Ectodermal cell (in vitro differentiated cells): ENCODE measurements at regions not wholly inside any gene's neighbourhood (a gene's known extent, or its start where the extent isn't known, plus 50 kb on each side); places are given as distances from the start of the nearest gene placed in this dataset.

Experiments
- H3K27ac ChIP-seq: 2 replicates; pipeline ENCODE4 v1.7.0; 2013; ENCODE audit warnings: mild to moderate bottlenecking, low read depth, low read length; ENCODE audit not compliant: insufficient read depth, poor library complexity, severe bottlenecking
- H3K27me3 ChIP-seq: 2 replicates; pipeline ENCODE4 v1.7.0; 2013; ENCODE audit warnings: mild to moderate bottlenecking, low read length; ENCODE audit not compliant: insufficient read depth, control insufficient read depth, poor library complexity, severe bottlenecking
- H3K36me3 ChIP-seq: one replicate; pipeline ENCODE4 v1.7.0; 2013; ENCODE audit warnings: low read length; ENCODE audit not compliant: control insufficient read depth, insufficient read depth
- H3K4me1 ChIP-seq: one replicate; pipeline ENCODE4 v1.7.0; 2013; ENCODE audit warnings: low read length; ENCODE audit not compliant: control insufficient read depth, insufficient read depth
- H3K4me3 ChIP-seq: 2 replicates; pipeline ENCODE4 v1.7.0; 2013; ENCODE audit warnings: low read depth, low read length, control low read depth; ENCODE audit not compliant: insufficient read depth
- H3K9me3 ChIP-seq: 2 replicates; pipeline ENCODE4 v1.7.0; 2013; ENCODE audit warnings: mild to moderate bottlenecking, low read length, moderate library complexity; ENCODE audit not compliant: control insufficient read depth
- WGBS, 2 experiments: methylation state at CpG; one replicate each; pipeline ENCODE4 v1.1.7; 2013; ENCODE audit warnings: missing lambda C conversion rate in 2 of 2; 5-methylcytosine and 5-hydroxymethylcytosine counted together

DNA sequence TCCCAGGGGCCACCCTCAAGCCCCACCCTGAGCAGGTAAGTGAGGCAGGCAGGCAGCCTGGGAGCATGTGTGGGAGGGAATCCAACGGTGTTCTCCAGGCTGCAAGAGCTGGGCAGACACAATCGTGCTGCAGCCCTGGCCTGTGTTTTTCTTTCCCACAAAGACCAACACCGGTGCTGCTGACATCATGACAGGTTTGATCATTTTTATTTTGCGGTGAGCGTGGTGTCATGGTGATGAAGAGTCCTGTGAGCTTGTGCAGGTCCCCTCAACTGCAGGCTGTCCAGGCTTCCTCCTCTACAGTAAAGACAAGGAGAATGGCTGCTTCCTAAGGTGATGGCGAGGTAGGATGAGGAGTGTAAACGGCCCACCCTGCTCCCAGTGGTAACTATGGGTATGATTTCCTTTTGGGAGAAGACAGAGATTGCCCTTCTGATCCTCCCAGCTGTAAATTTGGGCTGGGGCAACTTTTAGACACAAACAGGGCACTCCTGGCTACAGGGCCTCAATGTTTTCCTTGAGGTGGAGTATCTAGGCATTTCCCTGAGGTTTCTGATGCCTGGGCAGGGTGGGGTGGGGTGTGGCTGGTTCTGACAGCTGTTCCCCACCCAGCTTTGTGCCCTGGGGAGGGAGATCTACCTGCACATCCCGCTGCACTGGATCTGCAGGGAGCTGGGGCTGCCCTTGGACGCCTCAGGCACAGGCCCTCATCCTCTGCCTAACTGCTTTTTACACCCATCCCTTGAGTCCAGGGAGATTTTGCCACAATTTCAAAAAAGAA lies 109.1 kb downstream of the VCPKMT start:
- 86 to 89% methylated on average over 9 of the region's 9 CpGs for WGBS, 2 experiments
- no peak overlapping the region for H3K27ac ChIP-seq

DNA sequence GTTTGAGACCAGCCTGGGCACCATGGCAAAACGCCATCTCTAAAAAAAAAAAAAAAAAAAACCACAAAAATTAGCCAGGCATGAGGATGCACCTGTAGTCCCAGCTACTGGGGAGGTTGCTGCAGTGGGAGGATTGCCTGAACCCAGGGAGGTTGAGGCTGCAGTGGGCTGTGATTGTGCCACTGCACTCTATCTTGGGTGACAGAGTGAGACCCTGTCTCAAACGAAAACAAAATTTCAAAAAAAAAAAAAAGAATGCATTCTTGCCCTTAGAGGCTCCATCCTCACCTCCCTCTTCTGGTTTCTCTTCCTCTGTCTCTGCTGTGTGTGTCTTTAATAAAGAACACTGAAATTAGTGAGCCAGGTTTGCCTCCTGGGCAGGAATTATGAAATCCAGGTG lies 107.8 kb downstream of the VCPKMT start:
- WGBS, 2 experiments: 85 to 86% methylated on average over 2 of the region's 2 CpGs
- H3K4me3 ChIP-seq: no peak overlapping the region
- H3K27ac ChIP-seq: no peak overlapping the region
- H3K4me1 ChIP-seq: no peaks in the 10 kb centered on the region
- H3K36me3 ChIP-seq: no peaks in the 10 kb centered on the region
- H3K27me3 ChIP-seq: peaks cover 22% of the 10 kb centered on the region
- no peaks in the 10 kb centered on the region for H3K9me3 ChIP-seq

More for the DNA sequence above, 109.1 kb downstream of the VCPKMT start:
- Histone ChIP-seq H3K4me3 (no peak overlapping the region), H3K36me3 (no peaks in the 10 kb centered on the region), H3K27me3 (peaks cover 34% of the 10 kb centered on the region), H3K9me3 (no peaks in the 10 kb centered on the region), H3K4me1 (no peaks in the 10 kb centered on the region)

DNA sequence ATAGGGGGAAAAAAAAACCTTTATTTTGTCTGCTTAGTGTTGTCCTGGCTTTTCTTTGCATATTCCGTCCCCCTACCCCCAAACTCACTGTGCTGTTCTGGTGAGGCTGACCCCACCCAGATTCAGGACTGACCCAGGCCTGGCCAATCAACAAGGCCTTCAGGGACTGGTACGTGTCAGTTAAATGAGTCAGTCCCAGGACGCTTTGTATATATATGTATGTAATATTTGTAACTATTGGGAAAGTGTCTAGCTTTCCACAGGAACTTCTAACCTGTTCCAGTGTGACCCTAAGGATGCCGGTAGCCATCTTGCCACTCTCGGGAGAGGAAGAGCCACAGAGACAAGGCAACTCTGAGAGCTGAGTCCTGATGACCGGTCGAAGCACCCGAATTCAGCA lies 107.4 kb downstream of the VCPKMT start:
- Histone ChIP-seq H3K27ac (no peak overlapping the region), H3K4me1 (no peaks in the 10 kb centered on the region), H3K9me3 (no peaks in the 10 kb centered on the region), H3K4me3 (no peak overlapping the region), H3K27me3 (peaks cover 18% of the 10 kb centered on the region), H3K36me3 (no peaks in the 10 kb centered on the region)
- 94% methylated on average over 8 of the region's 8 CpGs for WGBS, 2 experiments

DNA sequence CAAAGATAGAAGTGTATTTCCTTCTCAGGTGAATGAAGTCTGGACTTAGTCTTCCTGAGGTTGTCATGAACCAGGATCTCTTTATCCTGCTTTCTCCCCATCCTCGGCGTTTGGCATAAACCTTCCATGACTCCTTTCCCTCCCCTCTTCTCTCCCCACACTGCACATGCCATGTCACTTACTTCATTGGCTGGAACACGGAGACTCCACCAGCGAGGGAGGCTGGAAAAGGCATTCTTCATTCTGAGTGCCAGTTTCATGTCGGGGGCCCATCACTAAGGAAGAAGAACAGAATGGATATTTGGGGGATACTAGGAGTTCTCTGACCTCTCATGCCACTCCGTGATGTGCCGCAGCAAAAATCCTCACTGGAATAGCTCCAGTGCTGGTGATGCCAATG lies 105.6 kb downstream of the VCPKMT start:
- no peaks in the 10 kb centered on the region for H3K9me3 ChIP-seq
- H3K4me3 ChIP-seq: no peak overlapping the region
- H3K4me1 ChIP-seq: no peaks in the 10 kb centered on the region
- H3K36me3 ChIP-seq: no peaks in the 10 kb centered on the region
- H3K27me3 ChIP-seq: no peaks in the 10 kb centered on the region
- WGBS, 2 experiments: 92 to 93% methylated on average over 7 of the region's 7 CpGs
- H3K27ac ChIP-seq: no peak overlapping the region

DNA sequence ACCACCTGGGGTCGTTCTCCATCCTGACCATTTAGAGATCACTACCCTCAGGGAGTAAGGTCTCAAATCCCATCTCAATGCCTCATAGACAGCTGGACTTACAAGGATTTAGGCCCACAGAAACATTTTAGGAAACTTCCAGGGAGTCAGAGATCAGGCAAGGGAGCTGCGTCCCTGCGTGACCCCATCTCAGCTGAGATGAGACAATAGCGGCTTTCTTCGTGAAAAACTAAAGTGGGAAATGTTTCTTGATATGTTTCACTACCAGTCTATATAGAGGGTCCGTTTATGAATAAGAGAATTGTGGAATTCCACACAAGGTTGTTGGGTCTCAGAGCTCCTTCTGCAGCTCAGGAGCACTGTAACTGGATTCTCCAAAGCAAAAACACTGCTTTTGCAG lies 105.1 kb downstream of the VCPKMT start:
- 92 to 96% methylated on average over 6 of the region's 6 CpGs for WGBS, 2 experiments
- Histone ChIP-seq H3K9me3 (no peaks in the 10 kb centered on the region), H3K27ac (no peak overlapping the region), H3K4me1 (no peaks in the 10 kb centered on the region), H3K36me3 (no peaks in the 10 kb centered on the region), H3K4me3 (no peak overlapping the region), H3K27me3 (no peaks in the 10 kb centered on the region)

DNA sequence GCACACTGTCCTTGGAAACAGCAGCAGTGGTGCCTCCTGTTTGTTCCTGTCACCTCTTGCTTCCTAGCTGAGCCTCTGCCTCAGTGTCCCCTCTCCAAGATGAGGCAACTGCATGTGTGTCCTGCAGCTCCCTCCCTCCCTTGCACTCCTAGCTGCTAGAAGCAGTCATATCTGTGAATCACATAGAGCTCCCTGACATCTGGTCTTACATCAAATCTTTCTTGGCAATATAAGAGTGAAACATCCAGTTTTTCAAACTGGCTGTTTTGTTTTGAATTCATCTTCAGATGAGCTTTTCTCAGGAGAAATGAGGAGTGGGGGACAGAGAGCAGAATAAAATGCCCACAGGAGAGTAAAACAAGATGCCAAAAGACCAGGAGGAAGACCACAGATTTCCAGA lies 103.7 kb downstream of the VCPKMT start:
- no peaks in the 10 kb centered on the region for H3K4me1 ChIP-seq
- H3K27me3 ChIP-seq: no peaks in the 10 kb centered on the region
- no peak overlapping the region for H3K27ac ChIP-seq
- no peak overlapping the region for H3K4me3 ChIP-seq
- H3K9me3 ChIP-seq: no peaks in the 10 kb centered on the region
- H3K36me3 ChIP-seq: no peaks in the 10 kb centered on the region

DNA sequence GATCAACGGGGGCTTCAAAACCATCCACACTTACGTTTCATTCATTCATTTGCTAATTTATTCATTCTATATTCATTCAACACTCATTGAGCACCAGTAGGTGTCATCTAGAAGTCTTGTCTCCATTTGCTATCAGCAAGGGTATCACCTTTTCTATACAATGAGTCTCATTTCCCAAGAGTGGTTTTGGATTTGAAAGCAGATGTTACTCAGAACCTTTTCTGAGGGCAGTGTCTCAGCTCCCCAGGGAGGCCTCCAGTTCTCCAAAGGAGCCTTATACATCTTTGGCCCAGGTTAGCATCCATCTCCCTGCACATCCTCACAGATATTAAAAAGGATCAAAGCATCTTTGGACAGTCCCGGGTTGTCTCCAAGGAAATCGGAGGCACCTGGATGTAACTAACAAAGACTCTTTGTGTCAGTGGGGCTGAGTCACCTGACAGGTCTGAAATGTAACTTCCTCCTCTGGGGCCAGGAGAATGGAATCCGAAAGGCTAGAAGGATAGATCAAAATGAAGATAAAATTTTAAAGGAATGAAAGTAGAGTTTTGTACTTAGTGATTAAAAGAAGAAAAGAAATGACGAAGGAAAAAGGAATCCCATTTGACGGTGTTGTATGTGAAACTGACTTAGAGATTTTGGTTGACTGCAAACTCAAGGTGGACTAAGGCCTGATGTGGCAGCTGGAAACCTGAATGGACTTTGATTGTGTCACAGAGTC lies 103.0 kb downstream of the VCPKMT start:
- Histone ChIP-seq H3K27ac (no peak overlapping the region), H3K4me1 (no peaks in the 10 kb centered on the region), H3K36me3 (no peaks in the 10 kb centered on the region), H3K27me3 (no peaks in the 10 kb centered on the region), H3K9me3 (no peaks in the 10 kb centered on the region), H3K4me3 (no peak overlapping the region)
- WGBS, 2 experiments: 89 to 93% methylated on average over 7 of the region's 7 CpGs

DNA sequence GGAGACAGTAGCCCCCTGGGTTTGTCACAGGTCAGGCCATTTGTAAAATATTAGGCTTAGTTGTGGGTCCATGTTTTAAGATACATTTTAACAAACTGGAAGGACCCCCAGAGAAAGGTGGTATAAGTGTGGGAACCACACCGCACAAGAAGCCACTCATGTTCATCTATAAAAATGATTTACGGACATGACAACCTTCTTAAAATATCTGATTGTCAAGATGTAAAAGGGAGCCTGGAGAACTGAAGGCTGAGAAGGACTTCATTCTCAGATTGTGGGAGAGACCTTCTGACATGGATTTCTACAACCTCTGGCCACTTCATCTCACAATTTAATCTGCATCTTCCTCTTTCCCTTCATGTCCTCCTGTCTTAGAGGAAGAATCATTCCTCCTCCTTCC lies 102.4 kb downstream of the VCPKMT start:
- Histone ChIP-seq H3K36me3 (no peaks in the 10 kb centered on the region), H3K4me1 (no peaks in the 10 kb centered on the region), H3K27ac (no peak overlapping the region), H3K27me3 (no peaks in the 10 kb centered on the region), H3K9me3 (no peaks in the 10 kb centered on the region), H3K4me3 (no peak overlapping the region)
- 93 to 100% methylated on average over 1 to 2 of the region's 2 CpGs for WGBS, 2 experiments

DNA sequence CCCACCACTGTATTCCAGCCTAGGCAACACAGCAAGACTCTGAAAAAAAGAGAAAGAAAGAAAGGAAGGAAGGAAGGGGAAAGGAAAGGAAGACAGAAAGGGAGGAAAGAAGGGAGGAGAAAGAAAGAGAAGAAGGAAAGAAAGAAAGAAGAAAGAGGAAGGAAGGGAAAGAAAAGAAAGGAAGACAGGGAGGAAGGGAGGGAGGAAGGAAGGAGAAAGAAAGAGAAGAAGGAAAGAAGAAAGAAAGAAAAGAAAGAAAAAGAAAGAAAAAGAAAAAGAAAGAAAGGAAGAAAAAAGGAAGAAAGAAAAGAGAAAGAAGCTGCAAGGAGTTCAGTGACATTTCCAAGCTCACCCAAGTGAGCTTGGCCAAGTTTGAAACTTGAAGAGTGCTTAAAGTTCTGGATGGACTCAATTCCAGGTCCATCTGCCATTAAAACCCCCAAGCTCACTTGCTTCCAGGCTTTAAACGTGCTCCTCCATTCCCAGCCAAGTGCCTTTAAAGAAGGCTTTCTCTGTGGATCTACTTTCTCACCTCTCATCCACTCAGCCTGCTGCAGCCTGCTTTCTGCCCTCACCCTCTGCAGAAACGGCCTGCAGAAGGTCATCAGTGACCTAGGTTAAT lies 101.5 kb downstream of the VCPKMT start:
- Histone ChIP-seq H3K4me3 (no peak overlapping the region), H3K27ac (no peak overlapping the region), H3K9me3 (no peaks in the 10 kb centered on the region), H3K4me1 (no peaks in the 10 kb centered on the region), H3K27me3 (no peaks in the 10 kb centered on the region), H3K36me3 (no peaks in the 10 kb centered on the region)
- WGBS, 2 experiments: 85 to 87% methylated on average over 2 of the region's 2 CpGs

DNA sequence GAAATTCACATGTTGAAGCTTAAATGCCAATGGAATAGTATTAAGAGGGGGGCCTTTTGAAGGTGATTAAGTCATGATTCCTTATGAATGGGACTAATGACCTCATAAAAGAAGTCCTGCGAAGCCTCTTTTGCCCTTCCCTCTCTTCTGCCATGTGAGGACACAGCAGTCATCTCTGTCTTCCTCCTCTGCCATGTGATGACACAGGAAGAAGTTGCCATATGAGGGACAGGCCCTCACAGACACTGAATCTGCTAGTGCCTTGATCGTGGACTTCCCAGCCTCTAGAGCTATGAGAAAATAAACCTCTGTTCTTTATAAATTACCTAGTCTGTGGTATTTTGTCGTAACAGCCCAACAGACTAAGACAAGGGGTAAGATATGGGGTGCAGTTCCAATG lies 100.7 kb downstream of the VCPKMT start:
- Histone ChIP-seq H3K9me3 (no peaks in the 10 kb centered on the region), H3K27ac (no peak overlapping the region), H3K4me1 (no peaks in the 10 kb centered on the region), H3K27me3 (no peaks in the 10 kb centered on the region), H3K36me3 (no peaks in the 10 kb centered on the region), H3K4me3 (no peak overlapping the region)
- WGBS, 2 experiments: 91 to 97% methylated on average over 3 of the region's 3 CpGs
